Kidney epithelial cell (primary cell): ENCODE measurements at regions not wholly inside any gene's neighbourhood (a gene's known extent, or its start where the extent isn't known, plus 50 kb on each side); places are given as distances from the start of the nearest gene placed in this dataset.

ENCODE experiments used
- DNase-seq: peaks from one replicate; pipeline ENCODE4 v3.0.0-alpha.2; 2010; ENCODE audit warnings: low read depth
- H3K27me3 ChIP-seq: 2 replicates; pipeline ENCODE4 v1.6.0; 2011; ENCODE audit warnings: low read length; ENCODE audit not compliant: control insufficient read depth, insufficient read depth
- H3K36me3 ChIP-seq: 2 replicates; pipeline ENCODE4 v1.5.1; 2011; ENCODE audit warnings: low read length; ENCODE audit not compliant: control insufficient read depth, insufficient read depth
- H3K4me3 ChIP-seq: 2 replicates; pipeline ENCODE4 v1.5.1; 2011; ENCODE audit warnings: low read depth, mild to moderate bottlenecking, control low read depth, low read length
- TF ChIP-seq, protein P1 (sequence below): IDR thresholded peaks from 2 replicates; pipeline ENCODE4 v1.5.1; 2011; ENCODE audit warnings: mild to moderate bottlenecking, moderate library complexity, low read length, control low read depth, inconsistent platforms; ENCODE audit not compliant: insufficient read depth, poor library complexity, severe bottlenecking

GRCh38 chr5:147037515-147038205 is 159.1 kb upstream of the PPP2R2B start:
- Histone ChIP-seq H3K27me3 (no peaks in the 10 kb centered on the region), H3K4me3 (no peak overlapping the region), H3K36me3 (no peaks in the 10 kb centered on the region)
- DNase-seq, result peak; percentile 37
- TF ChIP-seq, protein P1, sequence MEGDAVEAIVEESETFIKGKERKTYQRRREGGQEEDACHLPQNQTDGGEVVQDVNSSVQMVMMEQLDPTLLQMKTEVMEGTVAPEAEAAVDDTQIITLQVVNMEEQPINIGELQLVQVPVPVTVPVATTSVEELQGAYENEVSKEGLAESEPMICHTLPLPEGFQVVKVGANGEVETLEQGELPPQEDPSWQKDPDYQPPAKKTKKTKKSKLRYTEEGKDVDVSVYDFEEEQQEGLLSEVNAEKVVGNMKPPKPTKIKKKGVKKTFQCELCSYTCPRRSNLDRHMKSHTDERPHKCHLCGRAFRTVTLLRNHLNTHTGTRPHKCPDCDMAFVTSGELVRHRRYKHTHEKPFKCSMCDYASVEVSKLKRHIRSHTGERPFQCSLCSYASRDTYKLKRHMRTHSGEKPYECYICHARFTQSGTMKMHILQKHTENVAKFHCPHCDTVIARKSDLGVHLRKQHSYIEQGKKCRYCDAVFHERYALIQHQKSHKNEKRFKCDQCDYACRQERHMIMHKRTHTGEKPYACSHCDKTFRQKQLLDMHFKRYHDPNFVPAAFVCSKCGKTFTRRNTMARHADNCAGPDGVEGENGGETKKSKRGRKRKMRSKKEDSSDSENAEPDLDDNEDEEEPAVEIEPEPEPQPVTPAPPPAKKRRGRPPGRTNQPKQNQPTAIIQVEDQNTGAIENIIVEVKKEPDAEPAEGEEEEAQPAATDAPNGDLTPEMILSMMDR, result no peak

DNA sequence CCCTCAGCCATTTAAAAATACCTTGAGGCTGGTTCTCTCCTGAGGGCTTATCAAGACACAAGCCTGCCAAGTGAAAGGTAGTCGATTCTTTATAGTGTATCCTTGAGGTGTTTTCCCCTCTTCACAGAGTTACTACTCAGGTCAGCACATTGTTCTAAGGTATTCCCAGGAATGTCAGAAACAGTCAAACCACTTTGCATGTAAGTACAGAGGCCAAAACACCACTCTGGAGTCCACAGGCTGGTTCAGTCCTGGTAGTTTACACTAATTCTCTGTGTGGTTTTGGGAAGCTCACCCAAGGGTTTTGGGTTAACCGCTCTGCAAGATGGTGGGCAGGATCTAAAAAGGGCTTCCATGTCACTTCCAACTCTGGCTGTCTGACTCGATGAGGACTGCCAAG is 162.3 kb upstream of the PPP2R2B start:
- no peak for DNase-seq
- Histone ChIP-seq H3K36me3 (no peaks in the 10 kb centered on the region), H3K27me3 (no peaks in the 10 kb centered on the region), H3K4me3 (no peak overlapping the region)
- TF ChIP-seq, protein P1, result no peak

GRCh38 chr5:147044572-147045273 is 166.2 kb upstream of the PPP2R2B start:
- TF ChIP-seq, protein P1, result no peak
- H3K36me3 ChIP-seq, result no peaks in the 10 kb centered on the region
- DNase-seq, result no peak
- no peaks in the 10 kb centered on the region for H3K27me3 ChIP-seq
- no peak overlapping the region for H3K4me3 ChIP-seq

- TF ChIP-seq, protein P1, result no peak
- no peaks in the 10 kb centered on the region for H3K36me3 ChIP-seq
- DNase-seq, result no peak
- H3K27me3 ChIP-seq, result no peaks in the 10 kb centered on the region
- no peak overlapping the region for H3K4me3 ChIP-seq
Measured at GRCh38 chr5:147045290-147045689, 166.7 kb upstream of the PPP2R2B start.

DNA sequence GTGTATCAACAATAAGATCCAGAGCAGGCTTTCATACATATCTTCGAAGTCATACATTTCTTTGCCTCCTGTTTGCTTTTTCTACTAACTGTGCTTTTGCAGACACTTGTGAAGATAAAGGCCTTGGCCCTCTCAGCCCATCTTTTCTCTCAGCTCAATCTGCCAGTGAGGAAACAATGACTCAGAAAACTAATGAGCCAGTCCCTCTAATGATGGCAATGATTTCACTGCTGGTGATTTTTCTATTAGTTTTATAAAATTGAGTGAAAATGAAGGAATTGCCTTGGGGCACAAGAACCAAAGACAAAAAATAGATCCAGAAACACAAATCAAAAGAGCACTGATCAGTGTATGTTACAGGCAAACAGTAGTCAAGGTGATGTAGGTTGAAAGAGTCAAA is 167.7 kb upstream of the PPP2R2B start:
- TF ChIP-seq, protein P1, result no peak

More for the DNA sequence above, 167.7 kb upstream of the PPP2R2B start:
- Histone ChIP-seq H3K36me3 (no peaks in the 10 kb centered on the region), H3K4me3 (no peak overlapping the region), H3K27me3 (no peaks in the 10 kb centered on the region)
- DNase-seq, result no peak
